Fibroblast of pulmonary artery (primary cell): ENCODE measurements at regions not wholly inside any gene's neighbourhood (a gene's known extent, or its start where the extent isn't known, plus 50 kb on each side); places are given as distances from the start of the nearest gene placed in this dataset.

Experiments used
- DNase-seq: peaks from one replicate; pipeline ENCODE4 v3.0.0-alpha.2; 2010; ENCODE audit warnings: low read depth
- H3K4me3 ChIP-seq: replicated peaks from 2 replicates; pipeline ENCODE4 v1.5.1; 2011; ENCODE audit warnings: low read depth, mild to moderate bottlenecking, control low read depth, low read length, moderate library complexity
- TF ChIP-seq, protein P1 (sequence below): IDR thresholded peaks from 2 replicates; pipeline ENCODE4 v1.5.1; 2011; ENCODE audit warnings: mild to moderate bottlenecking, control low read depth, low read length, inconsistent platforms; ENCODE audit errors: missing control alignments

DNA sequence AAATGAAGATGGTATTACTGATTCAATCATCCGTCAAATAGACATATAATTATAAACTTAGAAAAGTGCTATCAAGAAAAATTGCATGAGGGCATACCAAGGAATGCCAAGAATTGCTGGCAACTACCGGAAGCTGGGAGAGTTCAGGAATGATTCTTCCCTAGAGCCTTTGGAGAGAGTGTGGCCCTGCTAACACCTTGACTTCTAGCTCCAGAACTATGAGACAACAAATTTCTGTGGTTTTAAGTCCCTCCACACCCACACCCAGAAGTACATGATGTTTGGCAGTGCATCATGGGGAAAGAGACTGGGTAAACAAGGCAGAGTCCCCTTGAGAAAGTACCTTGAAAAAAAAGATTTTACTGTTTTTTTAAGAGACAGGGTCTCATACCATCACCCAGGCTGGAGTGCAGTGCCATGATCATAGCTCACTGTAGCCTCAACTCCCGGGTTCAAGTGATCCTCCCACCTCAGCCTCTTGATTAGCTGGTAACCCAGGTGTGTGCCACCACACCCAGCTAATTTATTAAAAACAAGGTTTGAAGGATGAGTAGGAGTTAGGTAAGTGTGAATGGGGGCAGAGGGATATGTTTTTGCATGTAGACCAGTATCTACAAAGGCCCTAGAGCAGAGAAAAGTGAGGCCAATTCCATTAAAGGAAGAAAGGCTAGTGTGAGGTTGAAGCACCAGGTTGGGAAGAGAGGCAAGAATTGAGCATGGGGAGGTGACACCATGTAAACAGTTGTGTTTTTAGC is 53.1 kb downstream of the GSX2 start:
- H3K4me3 ChIP-seq: no peak overlapping the region
- TF ChIP-seq, protein P1, sequence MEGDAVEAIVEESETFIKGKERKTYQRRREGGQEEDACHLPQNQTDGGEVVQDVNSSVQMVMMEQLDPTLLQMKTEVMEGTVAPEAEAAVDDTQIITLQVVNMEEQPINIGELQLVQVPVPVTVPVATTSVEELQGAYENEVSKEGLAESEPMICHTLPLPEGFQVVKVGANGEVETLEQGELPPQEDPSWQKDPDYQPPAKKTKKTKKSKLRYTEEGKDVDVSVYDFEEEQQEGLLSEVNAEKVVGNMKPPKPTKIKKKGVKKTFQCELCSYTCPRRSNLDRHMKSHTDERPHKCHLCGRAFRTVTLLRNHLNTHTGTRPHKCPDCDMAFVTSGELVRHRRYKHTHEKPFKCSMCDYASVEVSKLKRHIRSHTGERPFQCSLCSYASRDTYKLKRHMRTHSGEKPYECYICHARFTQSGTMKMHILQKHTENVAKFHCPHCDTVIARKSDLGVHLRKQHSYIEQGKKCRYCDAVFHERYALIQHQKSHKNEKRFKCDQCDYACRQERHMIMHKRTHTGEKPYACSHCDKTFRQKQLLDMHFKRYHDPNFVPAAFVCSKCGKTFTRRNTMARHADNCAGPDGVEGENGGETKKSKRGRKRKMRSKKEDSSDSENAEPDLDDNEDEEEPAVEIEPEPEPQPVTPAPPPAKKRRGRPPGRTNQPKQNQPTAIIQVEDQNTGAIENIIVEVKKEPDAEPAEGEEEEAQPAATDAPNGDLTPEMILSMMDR: no peak
- peak; percentile 50 for DNase-seq

DNA sequence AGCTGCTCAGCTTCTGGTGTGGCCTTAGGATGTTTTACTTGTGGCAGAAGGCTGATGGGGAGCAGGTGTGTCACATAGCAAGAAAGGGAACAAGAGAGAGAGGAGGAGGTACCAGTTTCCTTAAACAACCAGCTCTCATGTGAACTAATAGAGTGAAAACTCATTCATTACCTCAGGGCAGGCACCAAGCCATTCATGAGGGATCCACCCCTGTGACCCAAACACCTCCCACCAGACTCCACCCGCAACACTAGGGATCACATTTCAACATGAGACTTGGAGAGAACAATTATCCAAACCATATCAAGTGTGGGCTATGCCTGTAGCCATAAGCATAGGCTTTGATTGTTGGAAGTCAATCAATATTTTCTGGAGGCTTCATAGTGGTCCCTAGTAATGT is 56.0 kb downstream of the GSX2 start:
- TF ChIP-seq, protein P1: no peak
- H3K4me3 ChIP-seq: no peak overlapping the region
- DNase-seq: no peak

DNA sequence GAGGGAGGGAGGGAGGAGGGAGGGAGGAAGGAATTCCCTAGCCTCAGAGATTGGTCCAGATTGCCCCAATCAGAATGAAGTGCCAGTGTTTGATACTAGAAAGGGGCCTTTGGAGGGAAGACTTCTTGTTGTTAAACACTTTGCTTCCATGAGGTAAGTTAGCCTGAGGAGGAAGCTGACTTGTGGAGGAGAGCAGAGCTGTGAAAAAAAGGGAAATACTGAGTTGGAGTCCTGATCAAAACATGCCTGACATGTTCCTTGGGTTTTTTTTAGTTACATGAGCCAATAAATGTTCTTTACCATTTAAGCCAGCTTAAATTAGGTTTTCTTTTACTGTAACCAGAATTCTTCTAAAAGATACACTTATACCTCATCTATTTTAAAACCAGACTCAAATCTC is 57.6 kb downstream of the GSX2 start:
- TF ChIP-seq, protein P1: no peak
- no peak for DNase-seq
- H3K4me3 ChIP-seq: no peak overlapping the region

- TF ChIP-seq, protein P1: no peak
- DNase-seq: no peak
- no peak overlapping the region for H3K4me3 ChIP-seq
These were observed 59.6 kb downstream of the GSX2 start for GRCh38 chr4:54159543-54159942.

DNA sequence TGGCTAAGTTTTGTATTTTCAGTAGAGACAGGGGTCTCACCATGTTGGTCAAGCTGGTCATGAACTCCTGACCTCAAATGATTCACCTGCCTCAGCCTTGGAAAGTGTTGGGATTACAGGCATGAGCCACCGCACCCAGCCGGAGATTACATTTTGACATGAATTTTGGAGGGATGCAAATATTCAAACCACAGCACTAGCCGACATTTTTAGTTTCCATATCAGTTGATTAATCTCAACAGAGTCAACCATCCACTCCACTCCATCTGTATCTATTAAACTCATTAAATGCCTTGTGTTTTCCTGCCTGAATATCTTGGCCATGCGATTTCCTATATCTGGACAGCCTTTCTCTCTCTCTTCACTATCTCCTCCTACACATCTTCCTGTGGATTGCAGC is 64.1 kb upstream of the PDGFRA start:
- TF ChIP-seq, protein P1: no peak
- no peak for DNase-seq
- H3K4me3 ChIP-seq: no peak overlapping the region

DNA sequence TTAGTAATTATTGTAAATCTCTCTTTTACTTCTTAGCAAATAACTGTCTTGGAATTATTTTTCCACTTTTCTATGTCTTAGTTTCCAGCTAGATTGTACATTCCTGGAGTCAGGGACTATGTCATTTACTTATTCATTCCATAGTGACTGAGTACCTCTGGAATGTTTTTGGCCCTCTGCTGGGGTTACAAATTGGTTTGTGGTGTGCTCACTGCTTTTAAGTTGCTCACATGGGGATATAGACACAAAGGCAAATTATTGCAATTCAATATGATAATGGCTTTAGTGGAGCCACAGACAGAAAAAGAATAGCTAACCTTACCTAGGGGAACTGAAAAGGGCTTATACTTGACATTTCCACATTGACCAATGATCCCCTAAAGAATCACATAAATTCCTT is 63.7 kb upstream of the PDGFRA start:
- no peak overlapping the region for H3K4me3 ChIP-seq
- peak; percentile 93 for DNase-seq
- TF ChIP-seq, protein P1: no peak

GRCh38 chr4:54167508-54167907 is 61.6 kb upstream of the PDGFRA start:
- no peak for DNase-seq
- TF ChIP-seq, protein P1: no peak

More at GRCh38 chr4:54167508-54167907, 61.6 kb upstream of the PDGFRA start:
- no peak overlapping the region for H3K4me3 ChIP-seq
